Suprapubic skin (tissue), 4 donors: ENCODE measurements at regions not wholly inside any gene's neighbourhood (a gene's known extent, or its start where the extent isn't known, plus 50 kb on each side); places are given as distances from the start of the nearest gene placed in this dataset.

Source experiments
- CTCF ChIP-seq, 2 donors: fragments of 200-600 bp in 1 of 2; fragments of 450-650 bp in 1 of 2; sonication (generic) in 1 of 2; IDR thresholded peaks; one replicate each; pipeline ENCODE4 v1.5.1; 2016 to 2019; ENCODE audit warnings: antibody characterized with exemption in 2 of 2, mild to moderate bottlenecking in 1 of 2, moderate library complexity in 1 of 2
- EP300 ChIP-seq: sonication (generic); formaldehyde crosslinking; IDR thresholded peaks from one replicate; pipeline ENCODE4 v1.6.1; 2017; ENCODE audit warnings: antibody characterized with exemption
- POLR2A ChIP-seq, 2 donors: fragments of 450-650 bp; IDR thresholded peaks; one replicate each; pipeline ENCODE4 v1.6.1; 2017; ENCODE audit warnings: antibody characterized with exemption in 2 of 2, mild to moderate bottlenecking in 2 of 2, moderate library complexity in 2 of 2
- POLR2AphosphoS5 ChIP-seq, 3 donors: sonication (generic); formaldehyde crosslinking; IDR thresholded peaks; one replicate each; pipeline ENCODE4 v1.6.1; 2017; ENCODE audit warnings: antibody characterized with exemption in 3 of 3

GRCh38 chr11:134730561-134731212, 318.6 kb upstream of the B3GAT1 start:
- TF ChIP-seq CTCF (IDR thresholded peaks at IDR 0.05) (no peak), POLR2A (IDR thresholded peaks at IDR 0.05) (no peak), EP300 (no peak), POLR2AphosphoS5 (IDR thresholded peaks at IDR 0.05) (no peak)
